Muscle layer of duodenum (tissue), 2 donors: ENCODE measurements at regions not wholly inside any gene's neighbourhood (a gene's known extent, or its start where the extent isn't known, plus 50 kb on each side); places are given as distances from the start of the nearest gene placed in this dataset.

ENCODE experiments used
- H3K27ac ChIP-seq: one replicate; pipeline ENCODE4 v1.7.0; 2013; ENCODE audit warnings: mild to moderate bottlenecking, low read length
- H3K27me3 ChIP-seq: one replicate; pipeline ENCODE4 v1.7.0; 2013; ENCODE audit warnings: low read depth, mild to moderate bottlenecking, control low read depth, low read length
- H3K36me3 ChIP-seq, 2 donors: one replicate each; pipeline ENCODE4 v1.7.0; 2013; ENCODE audit warnings: low read length in 2 of 2, control low read depth in 1 of 2, mild to moderate bottlenecking in 1 of 2; ENCODE audit not compliant: insufficient read depth in 2 of 2, control insufficient read depth in 1 of 2
- H3K4me1 ChIP-seq, 2 donors: one replicate each; pipeline ENCODE4 v1.7.0; 2013; ENCODE audit warnings: low read length in 2 of 2, mild to moderate bottlenecking in 2 of 2, control low read depth in 1 of 2, moderate library complexity in 1 of 2; ENCODE audit not compliant: insufficient read depth in 2 of 2, control insufficient read depth in 1 of 2
- H3K4me3 ChIP-seq, 2 donors: one replicate each; pipeline ENCODE4 v1.7.0; 2013; ENCODE audit warnings: low read length in 2 of 2, low read depth in 1 of 2, mild to moderate bottlenecking in 1 of 2
- H3K9me3 ChIP-seq, 2 donors: one replicate each; pipeline ENCODE4 v1.7.0; 2013; ENCODE audit warnings: low read length in 2 of 2, control low read depth in 1 of 2, mild to moderate bottlenecking in 1 of 2; ENCODE audit not compliant: control insufficient read depth in 1 of 2
- donor health status: healthy.

- Histone ChIP-seq H3K27me3 (no peaks in the 10 kb centered on the region), H3K4me3 (no peak overlapping the region), H3K9me3 (no peaks in the 10 kb centered on the region), H3K27ac (no peak overlapping the region), H3K4me1 (no peaks in the 10 kb centered on the region), H3K36me3 (no peaks in the 10 kb centered on the region)
Measured at GRCh38 chr20:60254901-60255411, 296.7 kb downstream of the CDH26 start.

GRCh38 chr20:60255415-60255814 is 297.2 kb downstream of the CDH26 start:
- Histone ChIP-seq H3K4me1 (no peaks in the 10 kb centered on the region), H3K9me3 (no peaks in the 10 kb centered on the region), H3K4me3 (no peak overlapping the region), H3K27me3 (no peaks in the 10 kb centered on the region), H3K27ac (no peak overlapping the region), H3K36me3 (no peaks in the 10 kb centered on the region)

GRCh38 chr20:60255866-60256265 is 297.6 kb downstream of the CDH26 start:
- H3K36me3 ChIP-seq, result no peaks in the 10 kb centered on the region
- H3K4me1 ChIP-seq, result no peaks in the 10 kb centered on the region
- no peaks in the 10 kb centered on the region for H3K27me3 ChIP-seq
- H3K4me3 ChIP-seq, result no peak overlapping the region
- H3K27ac ChIP-seq, result no peak overlapping the region
- no peaks in the 10 kb centered on the region for H3K9me3 ChIP-seq

- Histone ChIP-seq H3K36me3 (no peaks in the 10 kb centered on the region), H3K27me3 (no peaks in the 10 kb centered on the region), H3K9me3 (no peaks in the 10 kb centered on the region), H3K4me3 (no peak overlapping the region), H3K27ac (no peak overlapping the region), H3K4me1 (no peaks in the 10 kb centered on the region)
Measured at GRCh38 chr20:60256811-60257210, 298.6 kb downstream of the CDH26 start.

GRCh38 chr20:60257671-60258070 is 299.4 kb downstream of the CDH26 start:
- H3K4me1 ChIP-seq, result no peaks in the 10 kb centered on the region
- no peaks in the 10 kb centered on the region for H3K9me3 ChIP-seq
- H3K36me3 ChIP-seq, result no peaks in the 10 kb centered on the region
- H3K27ac ChIP-seq, result no peak overlapping the region
- H3K27me3 ChIP-seq, result no peaks in the 10 kb centered on the region
- no peak overlapping the region for H3K4me3 ChIP-seq

GRCh38 chr20:60258255-60258863 is 300.1 kb downstream of the CDH26 start:
- H3K4me1 ChIP-seq, result no peaks in the 10 kb centered on the region
- no peaks in the 10 kb centered on the region for H3K36me3 ChIP-seq
- no peak overlapping the region for H3K4me3 ChIP-seq
- H3K27ac ChIP-seq, result no peak overlapping the region
- no peaks in the 10 kb centered on the region for H3K9me3 ChIP-seq
- no peaks in the 10 kb centered on the region for H3K27me3 ChIP-seq

- no peaks in the 10 kb centered on the region for H3K36me3 ChIP-seq
- H3K4me3 ChIP-seq, result no peak overlapping the region
- H3K9me3 ChIP-seq, result no peaks in the 10 kb centered on the region
- no peaks in the 10 kb centered on the region for H3K4me1 ChIP-seq
- no peak overlapping the region for H3K27ac ChIP-seq
- H3K27me3 ChIP-seq, result no peaks in the 10 kb centered on the region
Measured at GRCh38 chr20:60261333-60261732, 303.1 kb downstream of the CDH26 start.

- Histone ChIP-seq H3K4me3 (no peak overlapping the region), H3K36me3 (no peaks in the 10 kb centered on the region), H3K4me1 (no peaks in the 10 kb centered on the region), H3K9me3 (no peaks in the 10 kb centered on the region), H3K27me3 (no peaks in the 10 kb centered on the region), H3K27ac (no peak overlapping the region)
Measured at GRCh38 chr20:60262967-60263603, 304.9 kb downstream of the CDH26 start.

- H3K27ac ChIP-seq, result no peak overlapping the region
- H3K9me3 ChIP-seq, result no peaks in the 10 kb centered on the region
- H3K27me3 ChIP-seq, result no peaks in the 10 kb centered on the region
- H3K4me3 ChIP-seq, result no peak overlapping the region
- no peaks in the 10 kb centered on the region for H3K4me1 ChIP-seq
- no peaks in the 10 kb centered on the region for H3K36me3 ChIP-seq
Measured at GRCh38 chr20:60263725-60264709, 305.8 kb downstream of the CDH26 start.

- Histone ChIP-seq H3K4me3 (no peak overlapping the region), H3K36me3 (no peaks in the 10 kb centered on the region), H3K4me1 (no peaks in the 10 kb centered on the region), H3K27ac (no peak overlapping the region), H3K27me3 (no peaks in the 10 kb centered on the region), H3K9me3 (no peaks in the 10 kb centered on the region)
Measured at GRCh38 chr20:60266177-60266823, 308.1 kb downstream of the CDH26 start.

GRCh38 chr20:60268491-60268890 is 310.3 kb downstream of the CDH26 start:
- no peak overlapping the region for H3K27ac ChIP-seq

More at GRCh38 chr20:60268491-60268890, 310.3 kb downstream of the CDH26 start:
- Histone ChIP-seq H3K36me3 (no peaks in the 10 kb centered on the region), H3K27me3 (no peaks in the 10 kb centered on the region), H3K4me1 (no peaks in the 10 kb centered on the region), H3K9me3 (no peaks in the 10 kb centered on the region), H3K4me3 (no peak overlapping the region)
